Activated CD4-positive, CD25-positive, alpha-beta regulatory T cell treated with anti-CD3 and anti-CD28 coated beads, Interleukin-2, amount 50 U/mL, for 72 hours (primary cell): ENCODE measurements at regions not wholly inside any gene's neighbourhood (a gene's known extent, or its start where the extent isn't known, plus 50 kb on each side); places are given as distances from the start of the nearest gene placed in this dataset.

Source experiments
- DNase-seq: peaks from one replicate; pipeline ENCODE4 v3.0.0; 2021

GRCh38 chr10:83952314-83952713 lies 187.0 kb upstream of the GHITM start:
- no peak for DNase-seq

- no peak for DNase-seq
Measured at GRCh38 chr10:83953589-83953988, 185.7 kb upstream of the GHITM start.

DNA sequence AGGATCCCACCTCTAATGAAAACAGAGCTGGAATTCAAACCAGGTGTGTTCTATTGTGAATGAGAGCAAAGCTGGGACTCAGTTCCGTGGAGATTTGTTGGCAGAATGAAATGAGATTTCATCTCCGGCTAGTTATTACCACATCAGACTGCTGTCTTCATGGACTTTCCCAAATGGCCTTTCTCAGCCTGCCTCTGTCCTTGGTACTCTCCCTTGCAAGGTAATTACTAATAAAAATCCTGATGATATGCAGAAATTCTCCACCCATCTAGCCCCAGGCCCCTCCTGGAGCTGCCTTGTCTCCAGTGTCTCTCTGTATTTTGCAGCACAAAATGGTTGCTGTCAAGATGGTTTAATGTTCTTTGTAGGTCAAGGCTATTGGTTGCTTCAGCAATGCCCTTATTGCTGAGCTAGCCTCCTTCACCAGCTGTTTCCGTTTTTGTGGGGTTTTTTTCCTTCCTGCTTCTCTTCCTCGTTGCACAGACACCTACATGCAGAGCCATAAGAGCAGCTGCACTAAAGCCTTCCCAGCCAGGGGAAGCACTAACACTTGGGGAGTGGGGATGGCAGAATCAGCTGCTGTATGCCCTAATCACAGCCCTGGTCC lies 185.0 kb upstream of the GHITM start:
- DNase-seq = no peak

DNA sequence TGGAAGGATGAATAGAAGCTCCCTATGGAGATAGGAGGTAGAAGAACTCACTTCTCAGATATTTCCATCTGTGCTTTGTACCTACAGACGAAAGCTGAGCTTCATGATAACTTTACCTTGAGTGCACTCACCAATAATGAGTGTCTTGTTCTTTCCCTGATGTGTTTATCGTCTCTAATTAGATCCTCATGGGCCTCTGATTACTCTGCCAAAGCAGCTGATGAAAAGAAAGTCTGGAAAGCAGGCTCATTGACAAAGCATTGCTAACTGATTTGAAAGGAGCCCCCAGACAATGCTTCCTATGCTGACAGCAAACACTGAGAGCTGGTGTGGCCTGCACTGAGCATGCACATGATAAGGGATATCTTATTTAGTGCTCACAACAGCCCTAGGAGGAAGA lies 183.9 kb upstream of the GHITM start:
- no peak for DNase-seq

GRCh38 chr10:83957168-83957947 lies 182.0 kb upstream of the GHITM start:
- DNase-seq = no peak

DNA sequence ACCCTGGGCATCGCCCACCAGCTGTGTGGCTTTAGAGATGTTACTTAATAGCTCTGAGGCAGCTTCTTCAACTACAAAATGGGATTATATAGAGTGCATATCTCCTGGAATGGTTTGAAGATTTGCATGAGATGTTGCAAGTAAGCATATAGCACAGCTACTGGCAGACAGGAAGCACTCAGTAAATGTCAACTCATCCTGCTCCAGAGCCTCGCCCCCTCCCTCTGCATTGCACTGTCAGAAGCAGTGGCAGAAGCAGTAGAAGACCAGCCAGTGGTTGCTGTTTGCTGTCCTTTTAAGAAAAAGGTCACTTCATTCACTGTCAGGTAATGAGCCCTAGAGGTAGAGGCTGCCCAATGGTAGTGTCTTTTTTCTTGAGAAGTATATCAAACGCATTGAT lies 180.0 kb upstream of the GHITM start:
- DNase-seq = no peak

GRCh38 chr10:83960125-83960524 lies 179.2 kb upstream of the GHITM start:
- DNase-seq = no peak

DNA sequence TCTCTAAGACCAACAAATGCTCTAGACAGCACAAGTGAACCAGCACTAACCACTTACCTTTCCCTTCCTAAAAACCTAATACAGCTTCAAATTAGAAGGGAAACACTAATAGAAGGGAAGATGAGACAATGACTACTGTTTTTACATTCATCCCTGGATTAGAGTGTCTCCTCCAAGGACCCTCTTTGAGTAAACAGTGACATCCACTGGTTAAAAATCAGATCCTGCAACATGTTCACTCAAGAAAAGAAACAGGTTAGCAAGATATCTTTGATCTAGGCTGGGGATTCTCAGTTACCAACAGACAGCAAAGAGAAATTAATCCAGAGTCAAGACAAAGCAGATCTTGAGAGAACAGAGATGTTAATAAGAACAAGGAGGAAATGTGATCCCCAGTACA lies 177.7 kb upstream of the GHITM start:
- no peak for DNase-seq

GRCh38 chr10:83963446-83963845 lies 175.9 kb upstream of the GHITM start:
- DNase-seq = no peak

DNA sequence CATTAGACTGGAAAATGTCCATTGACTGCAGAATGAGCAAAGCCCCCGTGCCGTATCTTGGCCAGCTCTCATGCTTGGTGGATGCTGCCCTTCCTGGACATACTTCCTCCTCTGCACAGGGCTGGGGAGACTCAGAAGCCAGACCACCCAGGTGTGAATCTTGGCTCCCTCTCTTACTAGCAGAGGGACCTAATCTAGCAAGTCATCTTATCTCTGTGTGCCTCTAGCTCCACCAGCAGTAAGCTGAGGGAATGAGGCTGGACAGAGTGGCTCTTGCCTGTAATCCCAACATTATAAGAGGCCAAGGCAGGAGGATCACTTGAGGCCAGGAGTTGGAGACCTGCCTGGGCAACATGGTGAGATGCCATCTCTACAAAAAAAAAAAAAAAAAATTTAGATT lies 173.8 kb upstream of the GHITM start:
- no peak for DNase-seq

GRCh38 chr10:83968052-83968451 lies 171.3 kb upstream of the GHITM start:
- DNase-seq = no peak

- DNase-seq = no peak
Measured at GRCh38 chr10:83978681-83979383, 160.5 kb upstream of the GHITM start.

DNA sequence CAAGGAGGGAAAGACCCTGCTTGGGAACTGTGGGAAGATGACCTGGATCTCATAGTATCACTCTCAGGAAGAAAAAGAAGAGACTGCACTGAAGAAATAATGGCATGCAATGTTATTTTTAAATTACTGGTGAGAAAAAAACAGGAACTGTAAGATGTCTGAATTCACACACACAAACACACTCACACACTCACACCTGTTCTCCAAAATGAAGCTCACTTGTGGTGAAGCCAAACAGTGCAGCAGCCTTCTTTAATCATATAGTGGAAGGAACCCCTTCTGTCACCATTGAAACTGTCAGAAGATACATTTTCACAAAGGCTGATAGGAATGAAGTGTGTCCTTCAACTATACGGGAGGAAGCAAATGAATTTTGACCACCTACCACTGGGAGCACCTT lies 156.5 kb upstream of the GHITM start:
- DNase-seq = no peak

DNA sequence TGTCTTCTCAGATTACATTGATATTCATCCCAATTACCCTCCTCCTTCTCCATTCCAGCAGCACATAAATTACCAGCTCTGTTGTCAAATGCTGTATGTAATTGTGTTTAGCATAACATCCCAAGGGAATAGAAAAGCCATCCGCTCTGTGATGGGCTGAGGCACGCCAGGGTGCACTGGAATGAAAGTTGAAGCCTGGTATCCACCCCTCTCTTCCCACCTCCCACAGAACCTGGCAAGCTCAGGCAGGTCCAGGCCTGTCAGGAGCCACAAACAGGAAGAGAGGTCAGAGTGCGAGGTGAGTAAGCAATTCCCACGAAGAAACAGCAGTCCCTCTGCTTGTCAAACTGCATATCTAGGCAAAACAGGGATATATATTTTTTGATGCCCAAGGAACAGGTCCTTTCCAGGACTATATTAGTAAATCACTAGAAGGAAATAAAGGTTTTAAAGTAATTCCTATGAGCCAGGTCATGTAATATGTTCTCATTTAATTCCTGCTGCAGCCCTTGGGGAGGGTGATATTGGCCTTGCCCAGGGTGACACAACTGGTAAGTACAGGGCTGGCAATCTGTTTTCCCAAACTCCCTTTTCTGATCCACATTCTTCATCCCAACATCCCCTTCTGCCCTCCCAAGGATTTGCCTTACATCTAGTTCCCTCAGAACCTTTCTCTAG lies 155.6 kb upstream of the GHITM start:
- no peak for DNase-seq

- DNase-seq = no peak
Measured at GRCh38 chr10:83984256-83984640, 155.1 kb upstream of the GHITM start.

DNA sequence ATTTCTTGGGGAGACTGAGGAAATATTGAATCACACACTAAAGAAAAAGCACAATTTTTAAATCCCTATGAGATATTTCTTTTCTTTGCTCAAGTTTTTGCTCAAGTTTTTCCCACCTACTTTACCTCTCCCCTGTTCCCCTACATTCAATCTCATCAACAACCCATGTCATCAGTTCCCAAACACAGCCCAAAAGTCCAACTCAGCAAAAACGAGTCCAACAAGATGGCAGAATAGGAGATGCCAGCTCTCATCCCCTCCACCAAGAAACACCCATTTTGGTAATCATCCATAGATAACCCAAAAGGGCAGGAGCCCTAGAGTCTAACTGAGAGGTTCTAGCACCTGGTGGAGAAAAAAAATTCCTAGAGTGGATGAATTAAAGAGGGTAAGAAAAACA lies 152.5 kb upstream of the GHITM start:
- no peak for DNase-seq

DNA sequence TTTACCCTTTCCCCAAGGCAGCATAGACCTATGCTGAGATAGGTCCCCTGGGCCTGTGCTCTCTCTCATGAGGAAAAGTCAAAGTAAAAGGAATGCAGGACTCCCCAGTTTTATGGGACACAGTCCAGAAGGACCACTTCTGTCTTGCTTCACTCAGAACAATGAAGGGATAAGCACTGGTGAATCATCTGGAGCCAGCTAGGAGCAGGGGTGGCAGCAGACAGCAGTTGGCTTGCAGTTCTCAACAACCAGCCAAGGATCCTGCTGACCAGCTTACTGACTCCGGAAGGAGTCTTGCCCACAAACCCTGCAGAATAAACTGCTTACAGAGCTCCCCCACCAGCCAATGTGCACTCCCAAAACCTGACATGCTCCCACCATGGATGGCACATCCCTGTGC lies 152.1 kb upstream of the GHITM start:
- DNase-seq = no peak

GRCh38 chr10:83988435-83988834 lies 150.9 kb upstream of the GHITM start:
- no peak for DNase-seq

GRCh38 chr10:83990126-83990525 lies 149.2 kb upstream of the GHITM start:
- no peak for DNase-seq

GRCh38 chr10:83991986-83992753 lies 147.1 kb upstream of the GHITM start:
- DNase-seq = no peak

DNA sequence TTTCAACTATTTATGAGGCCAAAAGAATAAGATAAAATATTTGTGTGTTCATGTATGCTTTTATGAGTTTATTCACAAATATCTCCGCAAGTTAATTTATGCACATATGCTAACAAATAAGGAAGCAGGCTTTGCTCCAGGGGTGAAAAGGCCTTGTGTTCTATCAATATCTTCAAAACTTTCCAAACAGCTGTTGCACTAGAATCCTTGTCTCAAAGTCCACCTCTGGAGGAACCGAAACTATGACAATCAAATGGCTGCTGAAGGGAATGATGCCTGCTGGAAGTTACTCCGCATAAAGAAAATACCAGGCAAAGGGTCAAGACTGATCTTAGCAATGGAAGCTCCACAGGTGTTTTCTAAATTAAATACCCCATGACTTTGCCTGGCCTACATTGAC lies 145.0 kb upstream of the GHITM start:
- DNase-seq = no peak

DNA sequence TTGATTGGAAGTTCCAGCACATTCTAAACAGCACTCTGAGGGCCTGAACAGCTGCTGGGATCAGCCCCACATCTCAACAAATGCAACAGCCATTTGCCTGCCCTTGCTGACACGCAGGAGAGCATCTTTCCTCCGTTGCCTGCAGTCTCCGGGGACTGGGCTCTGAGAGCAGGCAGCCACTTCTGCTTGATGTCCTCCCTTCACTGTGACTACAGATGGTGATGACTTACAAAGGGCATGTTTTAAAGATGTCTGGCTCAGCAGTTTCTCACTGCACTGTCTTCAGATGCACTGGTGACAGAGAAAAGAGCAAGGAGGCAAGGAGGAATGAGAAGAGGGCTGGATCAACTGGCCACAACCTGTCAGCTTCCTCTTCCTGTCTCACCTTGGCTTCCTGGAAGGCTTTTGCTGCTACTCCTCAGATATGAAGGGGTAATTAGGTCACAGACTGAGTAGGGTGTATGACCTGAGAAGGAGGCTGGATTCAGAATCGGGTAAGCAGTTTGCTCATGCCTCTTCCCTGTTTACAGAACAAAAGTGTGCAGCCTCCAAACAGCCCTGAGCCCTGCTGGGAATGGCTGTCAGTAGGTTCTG lies 143.5 kb upstream of the GHITM start:
- DNase-seq = no peak

DNA sequence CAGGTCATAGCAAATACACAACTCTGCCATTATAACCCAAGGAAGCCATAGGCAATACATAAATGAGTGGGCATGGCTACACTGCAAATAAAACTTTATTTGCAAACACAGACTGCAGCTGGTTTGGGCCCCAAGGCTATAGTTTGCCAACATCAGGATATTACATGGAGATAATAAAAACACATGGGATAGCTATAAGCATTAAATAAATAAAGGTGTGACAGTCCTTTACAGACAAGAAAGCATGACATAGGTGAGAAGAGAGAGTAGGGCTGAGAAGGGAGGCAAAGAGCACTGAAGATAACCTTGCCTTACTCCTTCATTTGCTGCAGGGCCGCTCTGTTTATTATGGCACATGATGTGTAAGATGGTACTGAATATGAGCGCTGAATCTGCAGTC lies 135.1 kb upstream of the GHITM start:
- no peak for DNase-seq
